Stimulated activated naive CD8-positive, alpha-beta T cell treated with anti-CD3 and anti-CD28 coated beads, Interleukin-15, amount 100 ng/mL, for 72 hours (primary cell): ENCODE measurements at regions not wholly inside any gene's neighbourhood (a gene's known extent, or its start where the extent isn't known, plus 50 kb on each side); places are given as distances from the start of the nearest gene placed in this dataset.

Experiments
- ATAC-seq: fragments of 150-1000 bp; cut with Tn5 transposase; 2 replicates; pipeline ENCODE4 v1.10.0; 2021; ENCODE audit warnings: mild to moderate bottlenecking, moderate library complexity
- DNase-seq, 2 donors: peaks; one replicate each; pipeline ENCODE4 v3.0.0; 2021 to 2022
- H3K27ac Mint-ChIP-seq, 2 donors: one replicate each; pipeline ENCODE4 v1.8.0; 2022; ENCODE audit warnings: mild to moderate bottlenecking in 2 of 2, mixed read lengths in 2 of 2, moderate library complexity in 2 of 2
- H3K27me3 Mint-ChIP-seq: one replicate; pipeline ENCODE4 v1.8.0; 2022; ENCODE audit warnings: mixed read lengths
- H3K4me1 Mint-ChIP-seq: one replicate; pipeline ENCODE4 v1.8.0; 2022; ENCODE audit warnings: mild to moderate bottlenecking, mixed read lengths
- H3K4me3 Mint-ChIP-seq, 2 donors: one replicate each; pipeline ENCODE4 v1.8.0; 2022; ENCODE audit warnings: mild to moderate bottlenecking in 2 of 2, mixed read lengths in 2 of 2, moderate library complexity in 1 of 2
- H3K9me3 Mint-ChIP-seq, 2 donors: one replicate each; pipeline ENCODE4 v1.8.0; 2022; ENCODE audit warnings: mixed read lengths in 2 of 2

DNA sequence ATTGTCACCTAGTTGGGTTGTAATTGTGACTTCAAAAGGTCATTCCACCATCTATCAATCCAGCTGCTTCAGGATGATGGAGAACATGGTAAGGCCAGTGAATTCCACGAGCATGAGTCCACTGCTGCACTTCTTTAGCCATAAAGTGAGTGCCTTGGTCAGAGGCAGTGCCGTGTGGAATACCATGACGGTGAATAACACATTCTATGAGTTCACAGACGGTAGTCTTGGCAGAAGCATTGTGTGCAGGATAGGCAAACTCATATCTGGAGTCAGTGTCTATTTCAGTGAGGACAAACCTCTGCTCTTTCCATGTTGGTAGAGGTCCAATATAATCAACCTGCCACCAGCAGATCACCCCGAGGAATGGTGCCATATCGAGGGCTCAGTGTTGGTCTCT is 650.9 kb downstream of the KCNJ2 start:
- H3K27me3 Mint-ChIP-seq, result no peaks in the 10 kb centered on the region
- H3K9me3 Mint-ChIP-seq, result peaks cover 6 to 10% of the 10 kb centered on the region in 2 donors
- ATAC-seq, result no peak
- H3K27ac Mint-ChIP-seq, result no peak overlapping the region
- no peak overlapping the region for H3K4me3 Mint-ChIP-seq
- H3K4me1 Mint-ChIP-seq, result no peaks in the 10 kb centered on the region
- DNase-seq, result no peak

DNA sequence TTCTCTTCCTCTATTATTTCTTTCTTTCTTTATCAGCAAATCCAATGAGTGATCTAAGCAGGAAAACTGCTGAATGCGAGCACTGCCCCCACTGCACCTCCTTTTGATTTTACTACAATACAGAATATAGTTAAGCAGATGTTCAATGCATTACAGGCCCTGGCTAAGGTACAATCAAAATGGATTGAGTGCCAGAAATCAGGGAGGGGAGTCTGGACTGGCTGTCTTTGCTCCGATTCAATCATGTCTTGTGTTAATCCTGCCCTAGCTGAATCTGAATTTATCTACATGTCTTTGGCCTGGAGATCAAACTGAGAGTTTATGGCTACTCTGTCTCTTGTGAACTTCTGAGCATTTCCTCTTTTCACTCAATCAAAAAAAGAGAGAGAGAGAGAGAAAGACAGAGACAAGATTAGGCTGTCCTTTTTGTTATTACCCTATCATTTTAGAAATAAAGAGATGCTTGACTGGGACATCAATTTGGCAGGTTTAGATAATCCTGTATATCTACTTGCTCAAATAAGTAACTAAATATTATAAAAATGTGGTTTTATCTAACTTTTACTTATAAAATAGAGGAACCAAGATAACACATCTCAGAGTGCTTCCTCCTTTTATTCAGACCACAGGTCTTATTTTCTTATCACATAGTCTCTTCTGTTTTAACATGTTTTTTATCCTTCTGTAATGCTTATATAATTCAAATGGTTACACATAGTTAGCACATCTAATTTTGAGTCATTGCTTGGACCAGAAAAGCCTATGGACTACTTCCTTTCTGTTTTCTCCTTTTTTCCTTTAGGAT is 656.2 kb downstream of the KCNJ2 start:
- DNase-seq (no peak), ATAC-seq (no peak)
- Mint-ChIP-seq H3K9me3 (peaks cover 6 to 10% of the 10 kb centered on the region in 2 donors), H3K27me3 (no peaks in the 10 kb centered on the region), H3K27ac (no peak overlapping the region), H3K4me1 (no peaks in the 10 kb centered on the region), H3K4me3 (no peak overlapping the region)

DNA sequence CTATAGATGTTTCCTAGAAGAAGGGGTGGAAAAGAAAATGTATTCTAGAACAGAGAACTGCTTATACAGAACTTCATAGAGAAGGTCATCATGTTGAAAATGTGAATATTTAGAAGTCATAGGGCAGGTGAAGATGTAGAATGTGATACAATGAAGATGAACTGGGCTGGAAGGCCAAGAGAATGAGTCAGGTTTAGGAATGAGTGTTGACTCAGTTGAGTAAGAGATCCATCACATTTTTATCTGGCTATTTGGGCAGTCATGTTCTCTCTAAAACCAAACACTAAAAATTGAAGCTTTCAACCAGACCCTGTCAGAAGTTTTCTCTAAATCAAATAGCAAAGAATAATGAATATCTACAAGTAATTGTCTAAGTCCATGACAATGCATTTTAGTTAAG is 660.5 kb downstream of the KCNJ2 start:
- peaks cover 0 to under 1% of the 10 kb centered on the region in 2 donors for H3K9me3 Mint-ChIP-seq
- no peaks in the 10 kb centered on the region for H3K4me1 Mint-ChIP-seq
- no peak overlapping the region for H3K27ac Mint-ChIP-seq
- no peak for ATAC-seq
- no peak for DNase-seq
- no peak overlapping the region for H3K4me3 Mint-ChIP-seq
- H3K27me3 Mint-ChIP-seq, result no peaks in the 10 kb centered on the region

GRCh38 chr17:70834039-70834438 is 664.7 kb downstream of the KCNJ2 start:
- H3K9me3 Mint-ChIP-seq, result peaks cover 0 to 5% of the 10 kb centered on the region in 2 donors
- ATAC-seq (no peak), DNase-seq (no peak)
- H3K4me3 Mint-ChIP-seq, result no peak overlapping the region
- no peaks in the 10 kb centered on the region for H3K4me1 Mint-ChIP-seq
- no peak overlapping the region for H3K27ac Mint-ChIP-seq
- no peaks in the 10 kb centered on the region for H3K27me3 Mint-ChIP-seq

DNA sequence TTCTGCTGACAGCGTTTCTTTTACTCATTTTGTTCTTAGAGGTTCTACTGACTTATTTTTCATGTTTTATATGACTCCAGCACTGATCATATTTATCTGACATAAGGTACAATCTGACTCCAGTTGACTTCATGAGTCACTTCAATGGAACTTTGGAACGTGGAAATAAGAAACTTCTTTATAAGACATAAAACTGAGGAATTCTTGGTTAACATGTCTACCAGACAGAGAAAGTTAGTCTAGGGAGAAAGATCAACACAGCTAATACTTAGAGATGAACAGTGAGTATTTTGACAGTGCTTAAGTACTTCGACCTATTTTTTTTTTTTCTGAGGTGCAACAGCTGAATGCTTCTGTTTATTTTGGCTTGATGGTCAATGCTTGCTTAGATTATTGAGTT is 679.5 kb downstream of the KCNJ2 start:
- Mint-ChIP-seq H3K4me3 (no peak overlapping the region), H3K9me3 (peaks cover 6 to 7% of the 10 kb centered on the region in 2 donors), H3K27me3 (no peaks in the 10 kb centered on the region), H3K4me1 (no peaks in the 10 kb centered on the region), H3K27ac (no peak overlapping the region)
- ATAC-seq, result no peak
- DNase-seq, result no peak

DNA sequence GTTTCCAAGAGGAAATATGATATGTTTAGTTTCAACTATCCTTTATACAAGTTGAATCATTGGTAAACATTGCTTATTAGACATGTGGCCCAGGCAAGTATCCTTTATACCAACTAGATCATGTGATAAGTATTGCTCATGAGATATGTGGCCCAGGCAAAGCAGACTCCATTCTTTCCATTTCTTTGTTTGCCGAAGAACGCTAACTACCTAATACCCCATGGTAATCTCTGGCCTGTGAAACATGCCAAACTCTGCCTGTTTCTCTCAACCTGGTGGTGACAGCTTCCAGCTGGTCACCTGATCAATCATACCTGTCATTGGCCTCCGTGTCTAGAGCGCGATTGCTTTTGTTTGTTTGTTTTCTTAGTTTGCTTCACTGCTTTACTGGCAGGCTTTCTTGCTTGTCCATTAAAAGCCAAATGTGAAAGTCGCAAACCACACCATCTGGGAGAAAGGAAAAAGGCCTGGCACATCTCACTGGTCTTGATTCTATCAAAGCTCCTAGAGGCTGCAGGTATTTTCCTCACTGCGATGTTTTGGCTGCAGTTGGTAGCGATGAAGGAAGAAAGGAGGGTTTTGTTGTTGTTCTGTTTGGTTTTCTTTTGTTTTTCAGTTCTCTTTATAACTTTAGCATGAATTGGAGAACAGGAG is 686.2 kb downstream of the KCNJ2 start:
- no peaks in the 10 kb centered on the region for H3K4me1 Mint-ChIP-seq
- DNase-seq (no peak), ATAC-seq (no peak)
- H3K4me3 Mint-ChIP-seq, result no peak overlapping the region
- H3K27me3 Mint-ChIP-seq, result no peaks in the 10 kb centered on the region
- H3K27ac Mint-ChIP-seq, result no peak overlapping the region
- peaks cover 0 to 5% of the 10 kb centered on the region in 2 donors for H3K9me3 Mint-ChIP-seq

DNA sequence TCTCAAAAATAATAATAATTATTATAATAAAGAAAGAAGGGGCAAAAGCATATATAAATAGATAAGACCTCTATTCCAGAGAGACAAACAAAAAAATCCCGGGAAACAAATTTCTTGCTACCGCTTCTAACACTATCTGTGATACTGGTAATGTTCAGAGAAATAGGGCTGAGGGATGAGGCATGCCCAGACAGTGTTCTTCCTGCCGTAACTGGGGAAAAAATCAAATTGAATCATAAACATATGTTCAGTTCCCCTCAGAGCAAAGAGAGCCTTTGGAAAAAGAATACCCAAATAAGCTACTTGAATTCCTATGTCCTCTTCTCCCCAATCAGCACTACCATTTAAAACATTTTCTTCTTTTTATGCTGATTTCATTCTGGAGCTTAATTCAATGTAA is 688.0 kb downstream of the KCNJ2 start:
- H3K27ac Mint-ChIP-seq, result no peak overlapping the region
- H3K4me1 Mint-ChIP-seq, result no peaks in the 10 kb centered on the region
- no peak overlapping the region for H3K4me3 Mint-ChIP-seq
- peaks cover 0 to 5% of the 10 kb centered on the region in 2 donors for H3K9me3 Mint-ChIP-seq
- ATAC-seq (no peak), DNase-seq (no peak)
- no peaks in the 10 kb centered on the region for H3K27me3 Mint-ChIP-seq

DNA sequence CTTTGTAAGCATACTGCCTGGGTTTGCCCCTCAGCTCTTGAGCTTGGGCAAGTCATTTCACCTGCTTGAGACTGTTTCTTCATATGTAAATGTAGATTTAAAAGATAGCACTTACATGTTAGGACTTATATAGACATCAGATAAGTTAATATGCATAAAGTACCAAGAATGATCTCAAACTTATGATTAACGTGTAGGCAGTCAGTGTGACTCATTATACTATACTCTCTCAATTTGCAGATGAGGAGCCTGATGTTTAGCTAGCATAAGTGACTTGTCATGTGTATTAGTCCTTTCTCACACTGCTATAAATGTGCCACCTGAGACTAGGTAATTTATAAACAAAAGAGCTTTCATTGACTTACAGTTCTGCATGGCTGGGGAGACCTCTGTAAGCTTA is 690.5 kb downstream of the KCNJ2 start:
- H3K4me3 Mint-ChIP-seq, result no peak overlapping the region
- no peaks in the 10 kb centered on the region for H3K27me3 Mint-ChIP-seq
- ATAC-seq, result no peak
- peaks cover 0 to 5% of the 10 kb centered on the region in 2 donors for H3K9me3 Mint-ChIP-seq
- no peak for DNase-seq
- H3K4me1 Mint-ChIP-seq, result no peaks in the 10 kb centered on the region
- no peak overlapping the region for H3K27ac Mint-ChIP-seq

DNA sequence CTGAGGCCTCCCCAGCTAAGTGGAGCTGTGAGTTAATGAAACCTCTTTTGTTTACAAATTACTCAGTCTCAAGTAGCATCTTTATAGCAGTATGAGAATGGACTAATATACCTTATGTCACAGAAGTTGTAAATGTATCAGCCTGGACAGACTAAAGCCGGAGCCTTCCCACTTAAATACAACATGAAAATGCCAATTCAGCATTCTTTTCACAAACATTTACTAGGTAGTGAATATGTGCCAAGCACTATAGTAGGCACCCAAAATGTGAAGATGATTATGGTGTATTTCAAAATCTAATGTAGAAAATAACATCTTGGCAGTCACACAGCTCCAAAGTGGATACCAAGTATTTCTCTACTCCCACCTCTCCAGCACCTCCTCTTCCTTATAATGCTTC is 693.0 kb downstream of the KCNJ2 start:
- Mint-ChIP-seq H3K9me3 (peaks cover 0 to 5% of the 10 kb centered on the region in 2 donors), H3K4me3 (no peak overlapping the region), H3K27ac (no peak overlapping the region), H3K4me1 (no peaks in the 10 kb centered on the region), H3K27me3 (no peaks in the 10 kb centered on the region)
- ATAC-seq, result no peak
- no peak for DNase-seq

GRCh38 chr17:70863436-70864248 is 694.3 kb downstream of the KCNJ2 start:
- Mint-ChIP-seq H3K9me3 (peaks cover 0 to 5% of the 10 kb centered on the region in 2 donors), H3K27me3 (no peaks in the 10 kb centered on the region), H3K27ac (no peak overlapping the region), H3K4me1 (no peaks in the 10 kb centered on the region), H3K4me3 (no peak overlapping the region)
- DNase-seq (no peak), ATAC-seq (no peak)

DNA sequence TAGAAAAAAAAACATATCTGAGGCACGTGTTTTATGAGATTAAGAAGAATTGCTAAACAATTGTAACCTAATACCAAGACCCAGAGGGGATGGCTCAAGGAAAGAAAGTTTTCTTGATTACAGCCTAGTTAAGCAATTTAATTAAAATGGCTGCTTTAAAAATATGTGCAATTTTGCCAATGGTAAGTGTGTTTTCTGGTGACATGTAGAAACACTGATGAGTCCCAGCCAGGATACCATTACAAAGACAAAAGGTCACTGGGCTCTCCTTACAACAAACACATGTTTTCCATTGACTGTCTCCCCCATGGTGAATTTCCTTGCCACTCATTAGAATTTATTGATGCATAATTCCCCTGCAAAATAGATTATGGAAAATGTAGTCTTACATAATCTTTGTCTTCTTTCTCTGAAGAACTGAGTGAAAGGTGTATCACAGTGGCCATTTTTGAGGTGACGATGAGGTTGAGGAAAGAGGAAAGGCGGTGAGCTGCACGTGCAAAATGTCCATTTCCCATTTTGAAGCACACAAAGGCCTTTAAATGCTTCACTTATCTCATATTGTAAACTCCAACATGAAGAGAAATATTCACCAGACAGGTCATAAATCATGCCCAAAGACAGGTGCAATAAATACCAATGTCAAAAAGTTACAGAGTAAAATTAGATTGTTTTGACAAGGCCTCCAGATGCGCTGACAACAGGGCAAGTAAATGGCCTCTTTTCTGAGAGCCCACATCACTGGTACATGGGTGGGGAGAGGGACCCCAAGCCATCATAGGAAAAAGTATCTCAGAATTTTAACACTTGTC is 696.9 kb downstream of the KCNJ2 start:
- H3K27me3 Mint-ChIP-seq, result no peaks in the 10 kb centered on the region
- no peak overlapping the region for H3K27ac Mint-ChIP-seq

GRCh38 chr17:70868149-70868548 is 698.8 kb downstream of the KCNJ2 start:
- H3K27me3 Mint-ChIP-seq, result no peaks in the 10 kb centered on the region
- DNase-seq (no peak), ATAC-seq (no peak)
- no peak overlapping the region for H3K27ac Mint-ChIP-seq
- H3K4me3 Mint-ChIP-seq, result no peak overlapping the region
- no peaks in the 10 kb centered on the region for H3K9me3 Mint-ChIP-seq
- H3K4me1 Mint-ChIP-seq, result no peaks in the 10 kb centered on the region

More for the DNA sequence above, 696.9 kb downstream of the KCNJ2 start:
- Mint-ChIP-seq H3K4me1 (no peaks in the 10 kb centered on the region), H3K9me3 (no peaks in the 10 kb centered on the region), H3K4me3 (no peak overlapping the region)
- ATAC-seq, result no peak
- DNase-seq, result no peak

- Mint-ChIP-seq H3K27me3 (no peaks in the 10 kb centered on the region), H3K27ac (no peak overlapping the region), H3K4me3 (no peak overlapping the region), H3K4me1 (no peaks in the 10 kb centered on the region), H3K9me3 (no peaks in the 10 kb centered on the region)
- ATAC-seq (no peak), DNase-seq (no peak)
Observed at GRCh38 chr17:70869402-70870085, 700.2 kb downstream of the KCNJ2 start.

- Mint-ChIP-seq H3K4me3 (no peak overlapping the region), H3K27ac (no peak overlapping the region), H3K27me3 (no peaks in the 10 kb centered on the region), H3K4me1 (no peaks in the 10 kb centered on the region), H3K9me3 (peaks cover 0 to 3% of the 10 kb centered on the region in 2 donors)
- DNase-seq (no peak), ATAC-seq (no peak)
Observed at GRCh38 chr17:70871180-70871818, 702.0 kb downstream of the KCNJ2 start.
